ENCODE measurements at regions not wholly inside any gene's neighbourhood (a gene's known extent, or its start where the extent isn't known, plus 50 kb on each side); places are given as distances from the start of the nearest gene placed in this dataset.

GRCh38 chr17:20920095-20920814, 122.6 kb downstream of the USP22 start:
- 56 to 60% (median 57%) methylated on average over 3 of the region's 3 CpGs for WGBS, 4 donors
- DNase-seq (no peak), ATAC-seq (peak in 1 of 4 donors; percentile 59)

GRCh38 chr17:20920815-20921199, 122.0 kb downstream of the USP22 start:
- Histone ChIP-seq H3K4me3 (peak overlapping the region in 3 of 12 donors; percentile 27 to 48 (median 28)), H3K27me3 (no peaks in the 10 kb centered on the region), H3K36me3 (no peaks in the 10 kb centered on the region), H3K4me1 (peaks cover 0 to 11% (median 0%) of the 10 kb centered on the region in 12 donors), H3K27ac (peak overlapping the region in 8 of 12 donors; percentile 35 to 81 (median 68)), H3K9me3 (peaks cover 0 to 6% (median 0%) of the 10 kb centered on the region in 12 donors)
- DNase-seq (no peak), ATAC-seq (peak in 2 of 4 donors; percentile 66 to 85)
- intact Hi-C loops (cut with DNase I): loop anchor here in 1 of 10 donors (10.0 kb wide), 1 partner anchor 74 kb away; no protein-coding TSS in a partner anchor
- 33 to 58% (median 46%) methylated on average over 1 of the region's 1 CpG for WGBS, 4 donors
- TF ChIP-seq CTCF (IDR thresholded peaks at IDR 0.05) (no peak), POLR2A (IDR thresholded peaks at IDR 0.05) (no peak)

More at GRCh38 chr17:20920095-20920814, 122.6 kb downstream of the USP22 start:
- no peak for TF ChIP-seq POLR2A (IDR thresholded peaks at IDR 0.05)
- intact Hi-C loops (cut with DNase I): loop anchor here in 1 of 10 donors (10.0 kb wide), 1 partner anchor 75 kb away; no protein-coding TSS in a partner anchor
- Histone ChIP-seq H3K27me3 (no peaks in the 10 kb centered on the region), H3K9me3 (peaks cover 0 to 6% (median 0%) of the 10 kb centered on the region in 12 donors), H3K36me3 (no peaks in the 10 kb centered on the region), H3K4me1 (peaks cover 0 to 11% (median 0%) of the 10 kb centered on the region in 12 donors), H3K27ac (peak overlapping the region in 9 of 12 donors; percentile 12 to 81 (median 62)), H3K4me3 (peak overlapping the region in 2 of 12 donors; percentile 27 to 28)

- H3K9me3 ChIP-seq: peaks cover 0 to 6% (median 0%) of the 10 kb centered on the region in 12 donors
- peak overlapping the region in 4 of 12 donors; percentile 11 to 48 (median 28) for H3K4me3 ChIP-seq
- intact Hi-C loops (cut with DNase I): loop anchor here in 1 of 10 donors (10.0 kb wide), 1 partner anchor 73 kb away; no protein-coding TSS in a partner anchor
- no peaks in the 10 kb centered on the region for H3K27me3 ChIP-seq
- peak in 4 of 5 donors; percentile 40 to 65 (median 53) for DNase-seq
- H3K36me3 ChIP-seq: no peaks in the 10 kb centered on the region
- ATAC-seq: peak; percentile 23 to 85 (median 74)
- peaks cover 0 to 15% (median 0%) of the 10 kb centered on the region in 12 donors for H3K4me1 ChIP-seq
- no peak for TF ChIP-seq POLR2A (IDR thresholded peaks at IDR 0.05)
- TF ChIP-seq CTCF (IDR thresholded peaks at IDR 0.05): no peak
- 71 to 84% (median 82%) methylated on average over 1 of the region's 1 CpG for WGBS, 4 donors
- peak overlapping the region in 11 of 12 donors; percentile 10 to 81 (median 59) for H3K27ac ChIP-seq
Measured at GRCh38 chr17:20922128-20922670, 120.6 kb downstream of the USP22 start.

- TF ChIP-seq POLR2A (IDR thresholded peaks at IDR 0.05) (no peak), CTCF (IDR thresholded peaks at IDR 0.05) (no peak)
- WGBS, 4 donors: 46 to 54% (median 51%) methylated on average over 5 of the region's 5 CpGs
- ATAC-seq: no peak
- H3K27me3 ChIP-seq: no peaks in the 10 kb centered on the region
- peak overlapping the region in 7 of 12 donors; percentile 3 to 81 (median 62) for H3K27ac ChIP-seq
- H3K4me1 ChIP-seq: peaks cover 0 to 18% (median 0%) of the 10 kb centered on the region in 12 donors
- no peaks in the 10 kb centered on the region for H3K9me3 ChIP-seq
- intact Hi-C loops (cut with DNase I): loop anchor here in 1 of 10 donors (10.0 kb wide), 1 partner anchor 70 kb away; no protein-coding TSS in a partner anchor
- DNase-seq: no peak
- H3K36me3 ChIP-seq: no peaks in the 10 kb centered on the region
- peak overlapping the region in 3 of 12 donors; percentile 14 to 47 (median 47) for H3K4me3 ChIP-seq
Measured at GRCh38 chr17:20924306-20924705, 118.5 kb downstream of the USP22 start.
